ENCODE measurements at regions not wholly inside any gene's neighbourhood (a gene's known extent, or its start where the extent isn't known, plus 50 kb on each side); places are given as distances from the start of the nearest gene placed in this dataset.

DNA sequence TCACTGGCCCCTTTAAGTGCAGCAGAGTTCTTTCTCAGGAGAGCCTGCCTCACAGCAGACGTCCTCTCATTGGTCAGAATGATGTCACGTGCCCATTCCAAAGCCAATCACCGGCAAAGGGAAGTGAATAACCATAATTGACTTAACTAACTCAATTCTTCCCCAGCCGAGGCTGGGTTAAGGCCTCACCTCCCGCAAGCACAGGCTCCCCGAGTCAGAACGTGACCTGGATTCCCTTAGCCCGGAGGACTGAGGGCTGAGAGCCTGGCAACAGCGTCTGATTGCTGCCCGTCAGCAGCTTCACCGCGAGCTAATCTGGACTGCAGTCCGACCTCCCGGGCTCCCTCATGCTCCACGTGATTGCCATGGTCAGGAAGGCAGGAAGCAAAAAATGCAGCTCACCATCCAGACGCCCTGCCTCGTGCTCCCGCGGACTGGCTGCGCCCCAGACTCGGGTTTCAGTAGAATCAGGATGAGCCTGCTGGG, 92.1 kb upstream of the FZD10 start (continued):
- TF ChIP-seq SP1 (IDR thresholded peaks at IDR 0.05; ENCODE audit: low read depth, low read length) (no peak), MAFK (IDR thresholded peaks at IDR 0.05; ENCODE audit: low read depth, low read length) (no peak), EP300 (IDR thresholded peaks at IDR 0.05; ENCODE audit: borderline replicate concordance in 1 of 2, low read depth in 2 of 2, low read length in 2 of 2) (no peak), RXRA (IDR thresholded peaks at IDR 0.05; ENCODE audit: insufficient read depth, low read depth, low read length) (no peak), GABPA (IDR thresholded peaks at IDR 0.05; ENCODE audit: borderline replicate concordance, insufficient read depth, low read length) (no peak), TAF1 (IDR thresholded peaks at IDR 0.05; ENCODE audit: low read depth, low read length) (no peak), SUZ12 (IDR thresholded peaks at IDR 0.05; ENCODE audit: low read length) (no peak), YY1 (IDR thresholded peaks at IDR 0.05; ENCODE audit: low read depth, low read length) (no peak), BACH1 (IDR thresholded peaks at IDR 0.05; ENCODE audit: low read length) (no peak), GTF2F1 (IDR thresholded peaks at IDR 0.05; ENCODE audit: borderline replicate concordance, low read depth, low read length) (no peak), RAD21 (IDR thresholded peaks at IDR 0.05 in 1 of 2, conservative IDR thresholded peaks at IDR 0.05 in 1 of 2; ENCODE audit: low read depth in 2 of 2, low read length in 2 of 2) (no peak), CTBP2 (IDR thresholded peaks at IDR 0.05; ENCODE audit: borderline replicate concordance, insufficient read depth, insufficient read length, low read length) (no peak), CHD1 (IDR thresholded peaks at IDR 0.05; ENCODE audit: low read depth, low read length) (no peak), JUND (IDR thresholded peaks at IDR 0.05; ENCODE audit: low read length) (no peak), TCF12 (IDR thresholded peaks at IDR 0.05; ENCODE audit: low read depth, low read length) (no peak), CBX8 (IDR thresholded peaks at IDR 0.05; ENCODE audit: borderline replicate concordance, low read depth, low read length) (no peak), POLR2A (IDR thresholded peaks at IDR 0.05; ENCODE audit: control extremely low read depth in 1 of 2, low read depth in 2 of 2, low read length in 2 of 2) (no peak), CEBPB (IDR thresholded peaks at IDR 0.05; ENCODE audit: low read depth, low read length) (no peak), POU5F1 (IDR thresholded peaks at IDR 0.05; ENCODE audit: low read depth, low read length) (no peak)
- TF ChIP-seq, protein P1, sequence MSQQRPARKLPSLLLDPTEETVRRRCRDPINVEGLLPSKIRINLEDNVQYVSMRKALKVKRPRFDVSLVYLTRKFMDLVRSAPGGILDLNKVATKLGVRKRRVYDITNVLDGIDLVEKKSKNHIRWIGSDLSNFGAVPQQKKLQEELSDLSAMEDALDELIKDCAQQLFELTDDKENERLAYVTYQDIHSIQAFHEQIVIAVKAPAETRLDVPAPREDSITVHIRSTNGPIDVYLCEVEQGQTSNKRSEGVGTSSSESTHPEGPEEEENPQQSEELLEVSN (IDR thresholded peaks at IDR 0.05), result peak; percentile 36
- TF ChIP-seq, protein P2, sequence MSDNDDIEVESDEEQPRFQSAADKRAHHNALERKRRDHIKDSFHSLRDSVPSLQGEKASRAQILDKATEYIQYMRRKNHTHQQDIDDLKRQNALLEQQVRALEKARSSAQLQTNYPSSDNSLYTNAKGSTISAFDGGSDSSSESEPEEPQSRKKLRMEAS (IDR thresholded peaks at IDR 0.05), result peak; percentile 70

Measured in H1 (cell line).